ENCODE measurements at regions not wholly inside any gene's neighbourhood (a gene's known extent, or its start where the extent isn't known, plus 50 kb on each side); places are given as distances from the start of the nearest gene placed in this dataset.
"Not testable (repeated sequence)": the region's sequence is repeated elsewhere in the genome, so short reads cannot be mapped to it uniquely, and the experiment has no call there.

DNA sequence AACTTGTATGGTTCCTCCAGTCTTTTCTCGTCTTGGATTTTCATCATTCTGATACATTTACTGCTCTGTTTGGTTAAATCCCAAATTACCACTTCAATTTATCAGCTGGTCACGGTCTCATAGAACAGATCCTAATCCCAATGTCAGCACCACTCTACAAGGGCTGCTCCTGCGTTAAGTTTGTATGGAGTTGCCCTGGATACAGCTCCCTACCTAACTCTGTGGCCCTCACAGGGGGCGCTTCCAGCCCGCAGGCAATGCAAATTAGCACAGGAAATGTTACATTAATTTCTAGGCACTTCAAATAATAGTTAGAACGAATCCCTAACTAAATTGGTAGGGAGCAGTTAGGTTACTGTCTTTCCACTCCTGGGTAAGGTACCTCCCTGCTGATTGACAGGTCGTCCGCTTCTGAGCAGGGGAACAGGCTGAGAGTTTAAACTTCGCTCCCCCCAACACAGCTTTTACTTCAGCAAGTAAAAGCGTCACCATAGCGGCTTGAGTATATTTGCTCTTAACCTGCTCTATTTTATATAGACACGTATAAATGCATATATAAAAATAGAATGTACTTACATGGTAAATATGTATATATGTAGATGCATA, 238.5 kb upstream of the FANCL start:
- TF ChIP-seq CTCF (IDR thresholded peaks at IDR 0.05; ENCODE audit: low read depth, low read length) = no peak
- DNase-seq = no peak
- H3K4me1 ChIP-seq = no peaks in the 10 kb centered on the region
- H3K36me3 ChIP-seq = no peaks in the 10 kb centered on the region
- no peak overlapping the region for H3K4me3 ChIP-seq (ENCODE audit: low read depth, low read length)
- H3K9me3 ChIP-seq = no peaks in the 10 kb centered on the region
- H3K27me3 ChIP-seq = no peaks in the 10 kb centered on the region

DNA sequence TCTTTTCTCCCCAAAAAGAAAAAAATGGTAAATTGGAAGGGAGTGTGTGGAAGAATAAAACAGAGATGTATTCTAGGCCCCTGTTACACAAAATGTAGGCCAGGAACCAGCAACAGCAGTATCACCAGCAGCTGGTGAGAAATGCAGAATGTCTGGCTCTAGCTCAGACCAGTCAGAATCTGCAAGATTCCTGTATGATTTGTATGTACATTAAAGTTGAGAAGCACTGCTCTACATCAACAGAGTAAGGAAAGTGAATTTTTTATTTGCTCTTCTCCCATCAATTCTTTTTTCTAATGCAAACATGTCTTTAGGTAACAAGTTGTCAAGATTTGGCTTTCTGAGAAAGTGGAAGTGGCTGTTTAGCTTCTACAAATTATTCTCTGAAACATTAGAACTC, 235.4 kb upstream of the FANCL start:
- H3K27me3 ChIP-seq = no peaks in the 10 kb centered on the region
- no peaks in the 10 kb centered on the region for H3K36me3 ChIP-seq
- H3K4me3 ChIP-seq (ENCODE audit: low read depth, low read length) = no peak overlapping the region
- DNase-seq = no peak
- no peaks in the 10 kb centered on the region for H3K9me3 ChIP-seq
- TF ChIP-seq CTCF (IDR thresholded peaks at IDR 0.05; ENCODE audit: low read depth, low read length) = no peak
- no peaks in the 10 kb centered on the region for H3K4me1 ChIP-seq

GRCh38 chr2:58475756-58476155, 234.6 kb upstream of the FANCL start:
- no peak overlapping the region for H3K4me3 ChIP-seq (ENCODE audit: low read depth, low read length)
- H3K4me1 ChIP-seq = no peaks in the 10 kb centered on the region
- DNase-seq = no peak
- no peaks in the 10 kb centered on the region for H3K9me3 ChIP-seq
- no peaks in the 10 kb centered on the region for H3K36me3 ChIP-seq
- no peaks in the 10 kb centered on the region for H3K27me3 ChIP-seq
- no peak for TF ChIP-seq CTCF (IDR thresholded peaks at IDR 0.05; ENCODE audit: low read depth, low read length)

- H3K27me3 ChIP-seq = no peaks in the 10 kb centered on the region
- H3K36me3 ChIP-seq = no peaks in the 10 kb centered on the region
- no peak overlapping the region for H3K4me3 ChIP-seq (ENCODE audit: low read depth, low read length)
- TF ChIP-seq CTCF (IDR thresholded peaks at IDR 0.05; ENCODE audit: low read depth, low read length) = no peak
- H3K4me1 ChIP-seq = no peaks in the 10 kb centered on the region
- no peaks in the 10 kb centered on the region for H3K9me3 ChIP-seq
- DNase-seq = no peak
Observed at GRCh38 chr2:58473165-58473564, 232.0 kb upstream of the FANCL start.

DNA sequence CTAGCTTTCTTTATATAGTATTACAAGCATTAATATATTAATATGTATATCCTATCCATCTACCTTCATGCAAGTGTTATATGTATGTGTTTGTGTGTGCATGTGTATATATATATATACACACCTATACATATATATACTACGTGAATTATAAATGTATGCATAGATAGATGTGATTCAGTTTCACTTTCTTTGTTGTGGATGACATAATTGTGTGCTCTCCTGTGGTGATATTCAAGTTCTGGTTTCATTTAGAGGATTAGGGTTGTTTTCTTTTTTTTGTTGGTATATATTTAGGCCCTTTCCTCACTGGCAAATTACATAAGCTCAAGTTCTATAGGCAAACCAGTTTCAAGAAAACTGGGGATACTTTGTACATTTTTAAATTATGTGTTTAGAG, 225.7 kb upstream of the FANCL start:
- no peaks in the 10 kb centered on the region for H3K27me3 ChIP-seq
- H3K9me3 ChIP-seq = no peaks in the 10 kb centered on the region
- no peak for DNase-seq
- no peak overlapping the region for H3K4me3 ChIP-seq (ENCODE audit: low read depth, low read length)
- H3K36me3 ChIP-seq = no peaks in the 10 kb centered on the region
- no peak for TF ChIP-seq CTCF (IDR thresholded peaks at IDR 0.05; ENCODE audit: low read depth, low read length)
- no peaks in the 10 kb centered on the region for H3K4me1 ChIP-seq

GRCh38 chr2:58466021-58466420, 224.9 kb upstream of the FANCL start:
- DNase-seq; H3K36me3 ChIP-seq; H3K9me3 ChIP-seq; H3K27me3 ChIP-seq; H3K4me3 ChIP-seq (ENCODE audit: low read depth, low read length); H3K4me1 ChIP-seq: not testable (repeated sequence)

GRCh38 chr2:58460670-58461069, 219.5 kb upstream of the FANCL start:
- no peak overlapping the region for H3K4me3 ChIP-seq (ENCODE audit: low read depth, low read length)
- no peaks in the 10 kb centered on the region for H3K9me3 ChIP-seq
- DNase-seq = no peak
- H3K36me3 ChIP-seq = no peaks in the 10 kb centered on the region
- no peak for TF ChIP-seq CTCF (IDR thresholded peaks at IDR 0.05; ENCODE audit: low read depth, low read length)
- no peaks in the 10 kb centered on the region for H3K4me1 ChIP-seq
- H3K27me3 ChIP-seq = no peaks in the 10 kb centered on the region

All from BE2C (cell line).